Thymus (tissue), 11 donors: ENCODE measurements at regions not wholly inside any gene's neighbourhood (a gene's known extent, or its start where the extent isn't known, plus 50 kb on each side); places are given as distances from the start of the nearest gene placed in this dataset.
A peak's percentile ranks its signal among the peaks of the same experiment; 100 is the strongest.

ENCODE experiments used
- DNase-seq, 9 donors: peaks; one replicate each; pipeline ENCODE4 v3.0.0-alpha.2; 2013; ENCODE audit warnings: low spot score in 9 of 9, low read depth in 6 of 9, missing footprints in 1 of 9
- H3K27ac ChIP-seq, 2 donors: one replicate each; pipeline ENCODE4 v1.5.1; 2013; ENCODE audit warnings: control low read depth in 1 of 2, low read depth in 1 of 2, low read length in 1 of 2, mild to moderate bottlenecking in 1 of 2, moderate library complexity in 1 of 2
- H3K27me3 ChIP-seq, 2 donors: one replicate each; pipeline ENCODE4 v1.5.1; 2013; ENCODE audit warnings: low read length in 1 of 2; ENCODE audit not compliant: control insufficient read depth in 2 of 2, insufficient read depth in 1 of 2
- H3K36me3 ChIP-seq, 2 donors: one replicate each; pipeline ENCODE4 v1.5.1; 2013; ENCODE audit warnings: low read length in 1 of 2, mild to moderate bottlenecking in 1 of 2, moderate library complexity in 1 of 2; ENCODE audit not compliant: control insufficient read depth in 2 of 2, insufficient read depth in 2 of 2
- H3K4me1 ChIP-seq, 2 donors: one replicate each; pipeline ENCODE4 v1.5.1; 2013; ENCODE audit warnings: low read length in 2 of 2; ENCODE audit not compliant: control insufficient read depth in 2 of 2, insufficient read depth in 2 of 2
- H3K4me3 ChIP-seq, 2 donors: one replicate each; pipeline ENCODE4 v1.5.1; 2013; ENCODE audit warnings: low read length in 2 of 2, control low read depth in 1 of 2, mild to moderate bottlenecking in 1 of 2
- H3K9me3 ChIP-seq, 2 donors: one replicate each; pipeline ENCODE4 v1.5.1; 2013; ENCODE audit warnings: low read length in 1 of 2, mild to moderate bottlenecking in 1 of 2; ENCODE audit not compliant: control insufficient read depth in 2 of 2, insufficient read depth in 1 of 2
- WGBS: extraction: QIAGEN DNeasy Blood & Tissue Kit; methylation state at CpG from one replicate; pipeline ENCODE4 v1.1.7; 2013; 5-methylcytosine and 5-hydroxymethylcytosine counted together
- donor health status: healthy.

GRCh38 chr4:151530783-151531182, 121.8 kb downstream of the FHIP1A start:
- Histone ChIP-seq H3K27me3 (no peaks in the 10 kb centered on the region), H3K27ac (no peak overlapping the region), H3K36me3 (no peaks in the 10 kb centered on the region), H3K4me1 (no peaks in the 10 kb centered on the region), H3K4me3 (no peak overlapping the region), H3K9me3 (no peaks in the 10 kb centered on the region)
- 96% methylated on average over 1 of the region's 1 CpG for WGBS
- no peak for DNase-seq

DNA sequence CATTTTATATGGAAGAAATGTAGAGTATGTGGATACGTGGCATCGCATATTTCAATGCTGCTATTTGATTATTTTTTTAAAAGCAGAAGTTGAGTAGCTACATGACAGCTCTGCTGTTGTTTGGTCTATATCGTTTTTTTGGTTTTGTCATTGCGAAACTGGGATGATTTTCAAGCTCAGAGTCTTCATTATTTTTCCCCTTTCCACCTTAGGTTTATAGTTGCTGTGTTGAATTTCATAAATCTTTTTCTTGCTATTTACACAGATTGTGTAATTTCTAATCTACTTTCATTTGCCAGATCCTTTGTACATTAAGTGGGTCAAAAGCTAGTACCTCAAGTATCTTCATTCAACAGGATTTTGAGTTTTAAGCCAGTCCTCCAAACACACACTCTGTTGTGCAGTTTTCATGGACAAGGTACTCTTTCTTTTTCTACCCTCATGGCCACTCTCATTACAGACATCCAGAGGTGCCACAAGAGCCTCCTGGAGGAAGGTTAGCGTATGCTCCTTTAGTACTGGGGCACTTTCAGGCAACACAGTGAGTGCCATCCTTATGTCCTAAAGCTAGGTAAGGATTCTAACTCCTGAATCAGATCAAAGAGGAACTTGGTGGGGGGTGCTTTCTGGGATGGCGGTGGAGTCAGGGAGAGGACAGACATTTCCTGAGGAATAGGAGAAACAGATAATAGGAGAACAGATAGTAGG, 123.2 kb downstream of the FHIP1A start:
- WGBS: 79% methylated on average over 6 of the region's 6 CpGs
- DNase-seq: no peak

GRCh38 chr4:151534195-151534594, 125.2 kb downstream of the FHIP1A start:
- H3K4me1 ChIP-seq: no peaks in the 10 kb centered on the region
- no peak overlapping the region for H3K4me3 ChIP-seq
- no peaks in the 10 kb centered on the region for H3K36me3 ChIP-seq
- no peak for DNase-seq
- H3K9me3 ChIP-seq: no peaks in the 10 kb centered on the region
- H3K27ac ChIP-seq: no peak overlapping the region
- WGBS: 89% methylated on average over 1 of the region's 1 CpG
- no peaks in the 10 kb centered on the region for H3K27me3 ChIP-seq

More for the DNA sequence above, 123.2 kb downstream of the FHIP1A start:
- Histone ChIP-seq H3K4me3 (no peak overlapping the region), H3K27me3 (no peaks in the 10 kb centered on the region), H3K4me1 (no peaks in the 10 kb centered on the region), H3K27ac (no peak overlapping the region), H3K36me3 (no peaks in the 10 kb centered on the region), H3K9me3 (no peaks in the 10 kb centered on the region)

- no peak for DNase-seq
- Histone ChIP-seq H3K9me3 (no peaks in the 10 kb centered on the region), H3K4me1 (no peaks in the 10 kb centered on the region), H3K27me3 (no peaks in the 10 kb centered on the region), H3K4me3 (no peak overlapping the region), H3K36me3 (no peaks in the 10 kb centered on the region), H3K27ac (no peak overlapping the region)
These were observed 126.4 kb downstream of the FHIP1A start for GRCh38 chr4:151535366-151535765.

- Histone ChIP-seq H3K36me3 (no peaks in the 10 kb centered on the region), H3K4me1 (no peaks in the 10 kb centered on the region), H3K4me3 (no peak overlapping the region), H3K27me3 (no peaks in the 10 kb centered on the region), H3K27ac (no peak overlapping the region), H3K9me3 (no peaks in the 10 kb centered on the region)
- DNase-seq: no peak
These were observed 128.7 kb downstream of the FHIP1A start for GRCh38 chr4:151537687-151538086.

DNA sequence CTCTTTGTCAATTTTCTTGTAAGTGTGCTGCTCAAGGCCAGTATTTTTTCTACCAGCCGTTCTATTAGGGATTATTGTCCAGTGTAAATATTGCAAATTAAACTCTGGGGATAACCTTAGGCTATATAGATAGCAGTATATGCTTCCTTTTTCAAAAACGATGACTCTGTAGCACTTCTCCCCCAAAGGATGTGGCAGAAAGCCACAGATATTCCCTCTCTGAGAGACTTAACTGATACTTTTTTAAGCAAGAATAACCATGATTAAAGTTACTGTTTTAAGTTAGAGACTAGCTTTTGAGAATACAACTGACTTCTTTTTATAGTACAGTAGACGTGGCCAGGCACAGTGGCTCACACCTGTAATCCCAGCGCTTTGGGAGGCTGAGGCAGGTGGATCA, 130.0 kb downstream of the FHIP1A start:
- DNase-seq: peak in 1 of 9 donors; percentile 15
- Histone ChIP-seq H3K4me1 (no peaks in the 10 kb centered on the region), H3K9me3 (no peaks in the 10 kb centered on the region), H3K27me3 (no peaks in the 10 kb centered on the region), H3K36me3 (no peaks in the 10 kb centered on the region), H3K27ac (no peak overlapping the region), H3K4me3 (no peak overlapping the region)
- 51% methylated on average over 4 of the region's 4 CpGs for WGBS

GRCh38 chr4:151540728-151541388, 131.9 kb downstream of the FHIP1A start:
- H3K36me3 ChIP-seq: no peaks in the 10 kb centered on the region
- no peak for DNase-seq
- 86% methylated on average over 3 of the region's 3 CpGs for WGBS
- H3K4me3 ChIP-seq: no peak overlapping the region
- H3K9me3 ChIP-seq: no peaks in the 10 kb centered on the region
- no peak overlapping the region for H3K27ac ChIP-seq
- no peaks in the 10 kb centered on the region for H3K4me1 ChIP-seq
- H3K27me3 ChIP-seq: no peaks in the 10 kb centered on the region

DNA sequence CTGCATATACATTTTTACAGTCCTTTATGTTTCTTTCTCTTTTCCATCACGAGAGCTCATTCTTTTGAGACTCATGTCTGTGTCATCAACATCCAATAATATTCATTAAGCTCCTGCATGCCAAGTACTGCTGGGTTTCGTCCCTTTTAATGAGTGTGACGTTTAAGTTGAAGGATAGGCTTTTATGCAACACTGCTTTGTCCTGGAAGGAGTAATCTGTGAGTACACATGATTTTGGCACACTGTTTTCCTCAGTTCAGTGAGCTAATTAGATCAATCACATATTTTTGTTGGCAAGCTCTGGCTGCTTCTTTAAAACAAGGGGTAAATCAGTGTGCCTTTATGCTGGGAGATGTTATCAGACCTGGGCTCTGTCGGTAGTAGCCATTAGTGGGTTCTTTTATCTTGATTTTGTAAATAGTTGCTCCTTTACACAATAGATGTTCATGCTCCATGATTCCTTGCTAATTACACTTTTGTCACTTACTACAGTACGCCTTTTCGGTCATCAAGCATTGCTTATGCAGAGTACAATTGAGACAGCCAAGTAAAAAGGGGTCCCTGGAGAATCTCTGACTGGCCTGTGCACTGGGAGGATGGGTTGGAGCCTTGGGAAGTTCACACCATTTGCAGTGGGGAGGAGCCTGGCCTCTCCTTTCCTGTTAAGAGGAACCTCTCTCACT, 132.6 kb downstream of the FHIP1A start:
- H3K27me3 ChIP-seq: no peaks in the 10 kb centered on the region
- H3K4me3 ChIP-seq: no peak overlapping the region
- no peak overlapping the region for H3K27ac ChIP-seq
- no peaks in the 10 kb centered on the region for H3K9me3 ChIP-seq
- WGBS: 80% methylated on average over 6 of the region's 6 CpGs
- no peaks in the 10 kb centered on the region for H3K36me3 ChIP-seq
- H3K4me1 ChIP-seq: no peaks in the 10 kb centered on the region
- no peak for DNase-seq

GRCh38 chr4:151548708-151549107, 139.7 kb downstream of the FHIP1A start:
- Histone ChIP-seq H3K36me3 (no peaks in the 10 kb centered on the region), H3K4me1 (no peaks in the 10 kb centered on the region), H3K27ac (no peak overlapping the region), H3K4me3 (no peak overlapping the region), H3K27me3 (no peaks in the 10 kb centered on the region), H3K9me3 (peaks cover 0 to 8% of the 10 kb centered on the region in 2 donors)
- 85% methylated on average over 8 of the region's 8 CpGs for WGBS
- no peak for DNase-seq
